ENCODE measurements at regions not wholly inside any gene's neighbourhood (a gene's known extent, or its start where the extent isn't known, plus 50 kb on each side); places are given as distances from the start of the nearest gene placed in this dataset.

DNA sequence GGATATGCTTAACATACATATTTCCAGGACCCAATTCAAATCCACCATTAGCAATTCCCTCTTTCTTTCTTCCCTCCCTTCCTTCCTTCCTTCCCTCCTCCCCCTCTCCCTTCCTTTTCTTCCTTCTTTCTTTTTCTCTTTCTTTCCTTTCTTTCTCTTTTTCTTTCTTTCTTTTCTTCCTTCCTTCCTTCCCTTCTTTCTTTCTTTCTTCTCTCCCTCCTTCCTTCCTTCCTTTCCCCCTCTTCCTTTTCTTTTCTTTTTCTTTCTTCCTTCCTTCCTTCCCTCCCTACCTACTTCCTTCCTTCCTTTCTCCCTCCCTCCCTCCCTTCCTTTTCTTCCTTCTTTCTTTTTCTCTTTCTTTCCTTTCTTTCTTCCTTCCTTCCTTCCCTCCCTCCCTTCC lies 332.0 kb downstream of the TMEM161B start:
- TF ChIP-seq CTCF (conservative IDR thresholded peaks at IDR 0.05; ENCODE audit: low read length) (no peak), EZH2phosphoT487 (IDR thresholded peaks at IDR 0.05; ENCODE audit: borderline replicate concordance, low read depth, low read length) (no peak)

Measured in OCI-LY7 (cell line).